Activated CD8-positive, alpha-beta T cell treated with anti-CD3 and anti-CD28 coated beads, Interleukin-2, amount 10 ng/mL, durations not matched to agents 7 days and 5 days (primary cell): ENCODE measurements at regions not wholly inside any gene's neighbourhood (a gene's known extent, or its start where the extent isn't known, plus 50 kb on each side); places are given as distances from the start of the nearest gene placed in this dataset.

ENCODE experiments used
- ATAC-seq: fragments of 150-1000 bp; cut with Tn5 transposase; one replicate; pipeline ENCODE4 v1.10.0; 2021; ENCODE audit warnings: moderate library complexity
- CTCF ChIA-PET: fragments of 350-600 bp; sonication (Branson Sonifier 250); formaldehyde crosslinking; loops from one replicate; lab custom pipeline; 2021; ENCODE audit warnings: antibody characterized with exemption; lab: Charles Lee
- POLR2A ChIA-PET: fragments of 350-600 bp; sonication (Branson Sonifier 250); formaldehyde crosslinking; loops from one replicate; lab custom pipeline; 2021; ENCODE audit warnings: antibody characterized with exemption; lab: Charles Lee
- DNase-seq: peaks from one replicate; pipeline ENCODE4 v3.0.0-alpha.2; 2020
- H3K27ac Mint-ChIP-seq: one replicate; pipeline ENCODE4 v1.8.0; 2021; ENCODE audit warnings: mild to moderate bottlenecking, mixed read lengths
- H3K27me3 Mint-ChIP-seq: one replicate; pipeline ENCODE4 v1.8.0; 2021; ENCODE audit warnings: low read depth, mixed read lengths
- H3K36me3 Mint-ChIP-seq: one replicate; pipeline ENCODE4 v1.8.0; 2021; ENCODE audit warnings: low read depth, mixed read lengths
- H3K4me1 Mint-ChIP-seq: one replicate; pipeline ENCODE4 v1.8.0; 2021; ENCODE audit warnings: low read depth, mixed read lengths
- H3K4me3 Mint-ChIP-seq: one replicate; pipeline ENCODE4 v1.8.0; 2021; ENCODE audit warnings: mild to moderate bottlenecking, mixed read lengths
- H3K9me3 Mint-ChIP-seq: one replicate; pipeline ENCODE4 v1.8.0; 2022; ENCODE audit warnings: mixed read lengths; ENCODE audit not compliant: insufficient read depth

GRCh38 chr10:3671386-3671955, 113.5 kb downstream of the KLF6 start:
- ChIA-PET CTCF (no interaction called here), POLR2A (no interaction called here)
- no peak overlapping the region for H3K27ac Mint-ChIP-seq

GRCh38 chr10:3668966-3669330, 116.1 kb downstream of the KLF6 start:
- CTCF ChIA-PET = no interaction called here
- peaks cover 41% of the 10 kb centered on the region for H3K4me1 Mint-ChIP-seq
- H3K27ac Mint-ChIP-seq = peak overlapping the region; percentile 92
- peaks cover 3% of the 10 kb centered on the region for H3K27me3 Mint-ChIP-seq
- no peaks in the 10 kb centered on the region for H3K36me3 Mint-ChIP-seq
- POLR2A ChIA-PET = interaction anchor here (1.0 to 2.5 kb wide), 3 partner anchors 89 to 116 kb away, joined by 3 to 12 read pairs (median 3); partner anchors contain the start of gene KLF6
- no peak for DNase-seq
- ATAC-seq = peak; percentile 43
- no peaks in the 10 kb centered on the region for H3K9me3 Mint-ChIP-seq
- peak overlapping the region; percentile 72 for H3K4me3 Mint-ChIP-seq

More at GRCh38 chr10:3671386-3671955, 113.5 kb downstream of the KLF6 start:
- no peaks in the 10 kb centered on the region for H3K36me3 Mint-ChIP-seq
- peaks cover 3% of the 10 kb centered on the region for H3K27me3 Mint-ChIP-seq
- H3K9me3 Mint-ChIP-seq = no peaks in the 10 kb centered on the region
- H3K4me3 Mint-ChIP-seq = no peak overlapping the region
- DNase-seq = no peak
- ATAC-seq = no peak
- peaks cover 36% of the 10 kb centered on the region for H3K4me1 Mint-ChIP-seq

- Mint-ChIP-seq H3K27ac (peak overlapping the region; percentile 92), H3K27me3 (peaks cover 3% of the 10 kb centered on the region), H3K36me3 (no peaks in the 10 kb centered on the region), H3K4me1 (peaks cover 41% of the 10 kb centered on the region), H3K9me3 (no peaks in the 10 kb centered on the region), H3K4me3 (peak overlapping the region; percentile 72)
- DNase-seq (peak; percentile 81), ATAC-seq (peak; percentile 94)
- ChIA-PET POLR2A (interaction anchor here (1.0 to 2.5 kb wide), 3 partner anchors 89 to 117 kb away, joined by 3 to 12 read pairs (median 3); partner anchors contain the start of gene KLF6), CTCF (no interaction called here)
Measured at GRCh38 chr10:3668276-3668965, 116.6 kb downstream of the KLF6 start.

- Mint-ChIP-seq H3K4me3 (peak overlapping the region; percentile 42), H3K4me1 (peaks cover 41% of the 10 kb centered on the region), H3K27ac (peak overlapping the region; percentile 60), H3K9me3 (no peaks in the 10 kb centered on the region), H3K36me3 (no peaks in the 10 kb centered on the region), H3K27me3 (peaks cover 3% of the 10 kb centered on the region)
- POLR2A ChIA-PET = interaction anchor here (0.6 to 2.5 kb wide), 3 partner anchors 117 to 132 kb away, joined by 3 to 12 read pairs (median 4); partner anchors contain the start of gene KLF6
- CTCF ChIA-PET = interaction anchor here (0.7 kb wide), 1 partner anchor 1655 kb away, joined by 3 read pairs; no protein-coding TSS in a partner anchor
- ATAC-seq (peak; percentile 63), DNase-seq (peak; percentile 65)
Measured at GRCh38 chr10:3666525-3667302, 118.3 kb downstream of the KLF6 start.

- CTCF ChIA-PET = interaction anchor here (1.4 kb wide), 1 partner anchor 13 kb away, joined by 3 read pairs; no protein-coding TSS in a partner anchor
- ATAC-seq (no peak), DNase-seq (no peak)
- no peak overlapping the region for H3K27ac Mint-ChIP-seq
- H3K9me3 Mint-ChIP-seq = peaks cover 7% of the 10 kb centered on the region
- POLR2A ChIA-PET = no interaction called here
- H3K36me3 Mint-ChIP-seq = no peaks in the 10 kb centered on the region
- H3K4me3 Mint-ChIP-seq = no peak overlapping the region
- H3K4me1 Mint-ChIP-seq = peaks cover 41% of the 10 kb centered on the region
- H3K27me3 Mint-ChIP-seq = peaks cover 3% of the 10 kb centered on the region
Measured at GRCh38 chr10:3665316-3665908, 119.6 kb downstream of the KLF6 start.

- ATAC-seq (no peak), DNase-seq (no peak)
- H3K27me3 Mint-ChIP-seq = no peaks in the 10 kb centered on the region
- no peak overlapping the region for H3K27ac Mint-ChIP-seq
- peaks cover 21% of the 10 kb centered on the region for H3K4me1 Mint-ChIP-seq
- H3K36me3 Mint-ChIP-seq = no peaks in the 10 kb centered on the region
- POLR2A ChIA-PET = no interaction called here
- H3K9me3 Mint-ChIP-seq = peaks cover 7% of the 10 kb centered on the region
- CTCF ChIA-PET = no interaction called here
- H3K4me3 Mint-ChIP-seq = no peak overlapping the region
Measured at GRCh38 chr10:3662775-3663174, 122.2 kb downstream of the KLF6 start.

GRCh38 chr10:3661271-3661670, 123.7 kb downstream of the KLF6 start:
- H3K27me3 Mint-ChIP-seq = peaks cover under 1% of the 10 kb centered on the region
- no peaks in the 10 kb centered on the region for H3K36me3 Mint-ChIP-seq
- peaks cover 6% of the 10 kb centered on the region for H3K4me1 Mint-ChIP-seq
- DNase-seq = no peak
- no peak overlapping the region for H3K4me3 Mint-ChIP-seq
- H3K27ac Mint-ChIP-seq = no peak overlapping the region
- ChIA-PET POLR2A (no interaction called here), CTCF (no interaction called here)
- H3K9me3 Mint-ChIP-seq = peaks cover 7% of the 10 kb centered on the region
- ATAC-seq = no peak

GRCh38 chr10:3660753-3661152, 124.3 kb downstream of the KLF6 start:
- ChIA-PET CTCF (no interaction called here), POLR2A (no interaction called here)
- H3K27ac Mint-ChIP-seq = no peak overlapping the region
- H3K4me3 Mint-ChIP-seq = no peak overlapping the region
- peaks cover 6% of the 10 kb centered on the region for H3K27me3 Mint-ChIP-seq
- H3K9me3 Mint-ChIP-seq = peaks cover 7% of the 10 kb centered on the region
- no peaks in the 10 kb centered on the region for H3K36me3 Mint-ChIP-seq
- no peak for DNase-seq
- peaks cover 9% of the 10 kb centered on the region for H3K4me1 Mint-ChIP-seq
- ATAC-seq = no peak

GRCh38 chr10:3659203-3659917, 125.6 kb downstream of the KLF6 start:
- Mint-ChIP-seq H3K36me3 (no peaks in the 10 kb centered on the region), H3K9me3 (peaks cover 7% of the 10 kb centered on the region), H3K27me3 (peaks cover 16% of the 10 kb centered on the region), H3K4me1 (peaks cover 21% of the 10 kb centered on the region), H3K4me3 (no peak overlapping the region), H3K27ac (no peak overlapping the region)
- DNase-seq = no peak
- no peak for ATAC-seq
- POLR2A ChIA-PET = no interaction called here
- CTCF ChIA-PET = no interaction called here

GRCh38 chr10:3658766-3659165, 126.2 kb downstream of the KLF6 start:
- H3K36me3 Mint-ChIP-seq = no peaks in the 10 kb centered on the region
- H3K27ac Mint-ChIP-seq = no peak overlapping the region
- DNase-seq = no peak
- no peak overlapping the region for H3K4me3 Mint-ChIP-seq
- peaks cover 17% of the 10 kb centered on the region for H3K27me3 Mint-ChIP-seq
- H3K4me1 Mint-ChIP-seq = peaks cover 22% of the 10 kb centered on the region
- CTCF ChIA-PET = no interaction called here
- H3K9me3 Mint-ChIP-seq = peaks cover 7% of the 10 kb centered on the region
- POLR2A ChIA-PET = no interaction called here
- no peak for ATAC-seq

GRCh38 chr10:3656214-3656613, 128.8 kb downstream of the KLF6 start:
- peaks cover 27% of the 10 kb centered on the region for H3K4me1 Mint-ChIP-seq
- no peak overlapping the region for H3K4me3 Mint-ChIP-seq
- CTCF ChIA-PET = interaction anchor here (0.8 kb wide), 1 partner anchor 33 kb away, joined by 3 read pairs; no protein-coding TSS in a partner anchor
- ATAC-seq (no peak), DNase-seq (no peak)
- peaks cover 25% of the 10 kb centered on the region for H3K27me3 Mint-ChIP-seq
- H3K27ac Mint-ChIP-seq = no peak overlapping the region
- POLR2A ChIA-PET = interaction anchor here (0.9 kb wide), 1 partner anchor 126 kb away, joined by 3 read pairs; no protein-coding TSS in a partner anchor
- H3K36me3 Mint-ChIP-seq = no peaks in the 10 kb centered on the region
- H3K9me3 Mint-ChIP-seq = peaks cover 3% of the 10 kb centered on the region
